GM12801 (cell line): ENCODE measurements at regions not wholly inside any gene's neighbourhood (a gene's known extent, or its start where the extent isn't known, plus 50 kb on each side); places are given as distances from the start of the nearest gene placed in this dataset.

ENCODE experiments used
- TF ChIP-seq, protein P1 (sequence below): IDR thresholded peaks from one replicate; pipeline ENCODE4 v1.5.1; 2011; ENCODE audit warnings: control low read depth; ENCODE audit not compliant: insufficient read length; ENCODE audit errors: extremely low read depth

DNA sequence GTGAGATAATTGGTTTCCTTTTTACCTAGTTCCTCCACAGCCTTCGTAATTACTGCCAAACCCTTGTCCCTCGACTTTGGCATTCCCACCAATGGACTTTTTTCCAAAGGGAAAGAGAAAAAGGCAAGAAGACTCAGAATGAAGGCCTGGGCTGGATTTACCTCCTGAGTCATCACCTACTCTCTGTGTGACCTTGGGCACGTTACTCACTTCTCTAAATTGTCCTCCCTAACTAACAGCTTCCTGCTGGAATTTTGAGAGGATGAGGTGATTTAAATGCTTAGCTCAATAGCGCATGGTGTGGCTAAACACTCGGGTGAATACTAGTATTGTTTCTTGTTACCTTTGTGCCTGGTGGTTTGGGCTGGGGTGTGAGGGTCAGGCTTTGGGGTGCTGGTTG, 146.6 kb downstream of the DHX35 start:
- TF ChIP-seq, protein P1, sequence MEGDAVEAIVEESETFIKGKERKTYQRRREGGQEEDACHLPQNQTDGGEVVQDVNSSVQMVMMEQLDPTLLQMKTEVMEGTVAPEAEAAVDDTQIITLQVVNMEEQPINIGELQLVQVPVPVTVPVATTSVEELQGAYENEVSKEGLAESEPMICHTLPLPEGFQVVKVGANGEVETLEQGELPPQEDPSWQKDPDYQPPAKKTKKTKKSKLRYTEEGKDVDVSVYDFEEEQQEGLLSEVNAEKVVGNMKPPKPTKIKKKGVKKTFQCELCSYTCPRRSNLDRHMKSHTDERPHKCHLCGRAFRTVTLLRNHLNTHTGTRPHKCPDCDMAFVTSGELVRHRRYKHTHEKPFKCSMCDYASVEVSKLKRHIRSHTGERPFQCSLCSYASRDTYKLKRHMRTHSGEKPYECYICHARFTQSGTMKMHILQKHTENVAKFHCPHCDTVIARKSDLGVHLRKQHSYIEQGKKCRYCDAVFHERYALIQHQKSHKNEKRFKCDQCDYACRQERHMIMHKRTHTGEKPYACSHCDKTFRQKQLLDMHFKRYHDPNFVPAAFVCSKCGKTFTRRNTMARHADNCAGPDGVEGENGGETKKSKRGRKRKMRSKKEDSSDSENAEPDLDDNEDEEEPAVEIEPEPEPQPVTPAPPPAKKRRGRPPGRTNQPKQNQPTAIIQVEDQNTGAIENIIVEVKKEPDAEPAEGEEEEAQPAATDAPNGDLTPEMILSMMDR = no peak

GRCh38 chr20:39107741-39108140, 145.6 kb downstream of the DHX35 start:
- TF ChIP-seq, protein P1 = no peak

- TF ChIP-seq, protein P1 = no peak
These were observed 144.6 kb downstream of the DHX35 start for GRCh38 chr20:39106791-39107190.

GRCh38 chr20:39105551-39105950, 143.4 kb downstream of the DHX35 start:
- TF ChIP-seq, protein P1 = no peak

GRCh38 chr20:39103732-39104131, 141.6 kb downstream of the DHX35 start:
- TF ChIP-seq, protein P1 = no peak

DNA sequence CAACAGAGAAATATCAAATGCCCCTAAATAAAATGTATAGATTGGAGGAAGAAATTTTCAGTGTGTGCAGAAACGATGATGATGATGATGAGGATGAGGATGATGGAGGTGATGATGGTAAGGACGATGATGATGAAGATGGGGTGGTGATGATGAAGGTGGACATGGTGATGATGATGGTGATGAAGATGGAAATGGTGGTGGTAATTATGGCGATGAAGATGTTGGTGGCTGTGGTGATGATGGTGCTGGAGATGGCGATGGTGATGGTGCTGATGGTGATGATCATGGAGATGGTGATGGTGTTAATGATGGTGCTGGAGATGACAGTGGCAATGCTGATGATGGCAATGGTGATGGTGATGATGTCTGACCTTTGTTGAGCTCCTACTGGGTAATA, 141.2 kb downstream of the DHX35 start:
- TF ChIP-seq, protein P1 = no peak

DNA sequence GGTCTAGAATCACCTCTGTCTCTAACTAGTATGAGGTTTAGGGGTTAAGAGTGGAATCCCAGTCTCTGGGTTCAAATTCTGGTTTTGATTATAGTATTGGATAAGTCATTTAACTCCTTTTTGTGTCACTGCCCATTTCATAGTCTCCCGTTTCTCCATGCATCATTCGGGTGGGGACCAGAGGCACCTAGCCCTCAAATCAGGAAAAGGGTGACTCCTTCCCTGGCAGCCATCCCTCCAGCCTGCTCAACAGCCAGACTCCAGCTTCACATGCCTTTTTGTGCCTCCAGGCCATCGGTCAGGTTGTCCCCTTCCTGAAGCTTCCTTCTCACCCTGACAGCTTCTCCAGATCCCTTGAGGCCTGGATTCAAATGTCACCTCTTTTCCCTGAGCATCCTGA, 139.8 kb downstream of the DHX35 start:
- TF ChIP-seq, protein P1 = no peak

DNA sequence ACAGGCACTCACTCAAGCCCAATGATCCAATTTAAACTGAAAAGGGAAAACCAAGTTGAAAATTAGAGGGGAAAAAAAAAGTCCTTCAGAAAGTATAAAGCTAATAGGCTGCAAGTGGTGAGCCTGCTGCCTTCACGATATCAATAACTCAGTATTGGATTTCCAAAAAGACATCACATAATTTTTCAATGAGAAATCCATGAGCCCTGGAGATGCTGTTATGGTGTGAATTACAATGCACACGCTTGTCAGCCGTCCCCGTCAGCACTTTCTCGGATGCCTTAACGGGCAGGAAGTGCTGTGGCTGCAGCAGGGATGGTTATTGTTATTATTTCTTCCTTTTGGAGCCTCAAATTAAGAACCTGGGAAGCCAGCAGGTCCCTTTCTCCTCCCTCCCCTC, 138.5 kb downstream of the DHX35 start:
- TF ChIP-seq, protein P1 = no peak
